GM19328 (cell line): ENCODE measurements at regions not wholly inside any gene's neighbourhood (a gene's known extent, or its start where the extent isn't known, plus 50 kb on each side); places are given as distances from the start of the nearest gene placed in this dataset.
"Not testable (repeated sequence)": the region's sequence is repeated elsewhere in the genome, so short reads cannot be mapped to it uniquely, and the experiment has no call there.

Experiments
- ATAC-seq: cut with Tn5 transposase; IDR thresholded peaks from one replicate; pipeline ENCODE4 v1.9.1; 2021; ENCODE audit warnings: mild to moderate bottlenecking, moderate library complexity; ENCODE audit not compliant: unreplicated experiment

- ATAC-seq = not testable (repeated sequence)
These were observed 139.8 kb upstream of the ERV3-1 start for GRCh38 chr7:65146118-65146914.

GRCh38 chr7:65145710-65146109 is 139.2 kb upstream of the ERV3-1 start:
- ATAC-seq = not testable (repeated sequence)

GRCh38 chr7:65145008-65145407 is 138.5 kb upstream of the ERV3-1 start:
- not testable (repeated sequence) for ATAC-seq

- not testable (repeated sequence) for ATAC-seq
These were observed 138.1 kb upstream of the ERV3-1 start for GRCh38 chr7:65144557-65144956.

- ATAC-seq = not testable (repeated sequence)
These were observed 137.6 kb upstream of the ERV3-1 start for GRCh38 chr7:65144119-65144518.

DNA sequence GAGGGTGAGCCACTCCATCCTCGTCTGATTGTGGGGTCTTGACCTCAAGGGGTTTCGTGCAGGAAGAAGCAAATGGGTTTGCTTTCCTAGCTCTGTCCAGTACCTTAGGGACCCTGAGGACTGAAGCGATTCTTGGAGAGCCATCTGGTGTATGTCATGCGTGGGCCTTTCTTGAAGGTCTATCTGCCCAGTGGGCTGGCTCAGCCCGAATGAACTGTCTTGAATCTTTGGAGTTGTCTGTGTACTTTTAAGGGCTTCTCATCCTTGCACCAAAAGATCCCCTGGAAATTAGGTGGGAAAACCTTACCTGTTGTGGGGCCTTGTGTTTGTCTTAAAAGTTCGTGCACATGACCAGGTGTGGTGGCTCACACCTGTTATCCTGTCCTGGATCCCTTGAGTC is 135.4 kb upstream of the ERV3-1 start:
- not testable (repeated sequence) for ATAC-seq

DNA sequence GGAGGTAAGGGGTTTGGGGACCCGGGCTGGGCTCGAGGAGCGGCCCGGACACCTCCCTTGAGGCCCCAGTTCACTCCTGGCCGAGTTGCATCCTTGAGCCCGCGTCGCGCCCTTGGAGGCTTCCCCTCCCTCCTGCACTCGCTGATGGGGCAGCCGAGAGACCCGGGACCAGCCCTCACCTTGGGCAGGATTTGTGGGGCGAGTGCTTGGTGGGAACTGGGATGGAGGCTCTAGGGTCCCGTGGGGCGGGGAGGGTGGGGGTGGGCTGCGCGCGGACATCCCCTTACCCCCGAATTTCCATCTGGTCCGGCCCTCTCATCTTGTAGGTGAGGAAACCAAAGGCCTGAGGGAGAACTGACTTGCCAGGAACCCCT is 134.9 kb upstream of the ERV3-1 start:
- not testable (repeated sequence) for ATAC-seq

- not testable (repeated sequence) for ATAC-seq
These were observed 134.3 kb upstream of the ERV3-1 start for GRCh38 chr7:65140543-65141404.

DNA sequence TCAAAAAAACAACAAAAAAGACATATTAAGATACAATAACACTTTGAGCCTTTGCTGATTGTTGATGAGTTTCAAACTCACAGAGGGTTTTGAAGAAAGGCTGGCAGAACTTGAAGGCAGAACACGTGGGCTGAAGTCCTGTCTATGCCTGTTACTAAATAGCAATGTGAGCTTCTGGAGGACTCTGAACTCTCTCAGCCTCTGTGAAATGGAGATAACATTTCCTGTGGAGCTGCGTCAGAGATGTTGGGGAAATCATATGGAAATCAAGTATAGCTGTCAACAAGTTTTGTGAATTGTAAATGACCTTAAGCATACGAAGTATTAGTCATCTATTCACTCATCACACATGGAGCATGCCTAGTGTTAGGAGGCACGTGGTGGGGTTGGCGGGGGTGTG is 130.4 kb upstream of the ERV3-1 start:
- ATAC-seq = not testable (repeated sequence)

DNA sequence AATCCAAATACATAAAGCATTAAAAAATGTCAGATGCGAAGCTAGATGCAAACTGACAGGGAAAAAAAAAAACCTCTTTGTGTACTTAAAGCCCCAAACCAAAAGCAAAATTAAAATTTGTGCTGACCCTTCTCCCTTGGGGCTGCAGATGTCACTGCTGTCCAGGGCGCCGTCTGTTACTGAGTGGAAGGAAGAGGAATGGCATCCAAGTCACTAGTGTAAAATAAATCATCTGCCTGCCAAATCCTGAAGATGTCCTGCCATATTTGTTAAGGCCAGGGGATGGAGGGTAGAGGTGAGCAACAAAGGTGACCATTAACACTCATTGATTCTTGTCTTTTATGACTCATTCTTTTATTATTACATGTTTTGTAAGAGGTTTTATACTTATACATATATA is 126.6 kb upstream of the ERV3-1 start:
- not testable (repeated sequence) for ATAC-seq

DNA sequence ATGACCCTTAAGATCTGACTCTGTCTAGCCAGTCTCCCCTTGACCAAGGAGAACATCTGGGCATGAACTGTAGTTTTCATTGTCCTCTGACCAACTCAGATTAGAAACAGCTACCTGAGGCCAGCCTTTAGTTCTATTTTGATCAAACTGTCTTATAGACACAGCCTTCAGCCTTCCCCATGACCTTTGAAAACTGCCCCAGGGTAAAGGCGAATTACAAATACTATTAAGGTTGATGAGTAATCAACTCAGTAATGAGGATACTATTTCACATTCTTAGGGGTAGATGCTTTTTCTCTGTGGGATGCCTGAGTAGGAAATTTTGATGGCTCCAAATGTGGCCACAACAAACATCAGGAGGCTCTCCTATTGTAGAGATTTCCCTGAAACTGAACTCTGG is 125.8 kb upstream of the ERV3-1 start:
- not testable (repeated sequence) for ATAC-seq

DNA sequence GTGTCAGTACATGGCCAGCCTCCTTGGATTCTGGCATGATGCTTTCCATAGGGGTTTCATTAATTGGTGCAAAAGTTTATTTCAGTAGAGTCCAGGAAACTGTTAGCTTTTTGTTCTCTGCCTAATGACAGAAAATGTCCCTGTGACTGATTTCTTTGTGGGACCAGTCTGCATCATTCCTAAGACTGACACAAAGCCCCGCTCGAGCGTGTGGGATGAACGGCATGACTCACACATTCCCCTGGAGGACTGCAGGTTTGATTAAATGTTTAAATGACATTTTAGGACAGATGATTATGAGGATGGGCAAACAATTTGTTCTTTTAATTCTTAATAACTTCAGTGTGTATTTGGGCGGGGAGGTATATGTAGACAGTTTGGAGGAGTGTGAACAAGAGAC is 120.9 kb upstream of the ERV3-1 start:
- not testable (repeated sequence) for ATAC-seq

GRCh38 chr7:65124600-65124999 is 118.1 kb upstream of the ERV3-1 start:
- not testable (repeated sequence) for ATAC-seq

DNA sequence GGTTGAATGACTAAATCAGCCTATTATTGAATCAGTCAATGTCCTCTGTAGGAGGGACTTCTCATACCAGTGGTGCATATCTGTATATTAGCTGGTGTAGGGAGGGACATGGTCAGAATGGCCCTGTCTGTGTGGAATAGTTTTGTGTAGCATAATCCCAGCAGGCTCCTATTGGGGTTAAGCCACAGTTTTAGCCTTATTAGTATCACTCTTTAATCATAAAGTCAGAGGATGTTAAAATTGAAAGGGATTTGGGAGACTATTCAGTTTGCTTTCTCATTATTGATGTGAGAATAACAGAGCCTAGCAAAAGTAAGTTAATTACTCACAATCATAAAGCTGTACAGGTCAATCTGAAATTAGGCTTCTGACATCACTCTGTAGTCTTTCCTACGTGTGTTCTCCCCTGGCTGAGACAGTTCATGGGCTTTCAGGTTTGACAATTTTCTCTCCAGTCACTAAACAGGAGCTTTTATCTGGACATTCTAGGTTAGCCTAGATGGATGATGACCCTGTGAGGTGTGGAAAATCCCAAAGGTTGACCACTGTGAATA is 99.2 kb upstream of the ERV3-1 start:
- not testable (repeated sequence) for ATAC-seq

- not testable (repeated sequence) for ATAC-seq
These were observed 94.0 kb upstream of the ERV3-1 start for GRCh38 chr7:65100499-65100898.

GRCh38 chr7:65081669-65082055 is 75.2 kb upstream of the ERV3-1 start:
- not testable (repeated sequence) for ATAC-seq

GRCh38 chr7:65080799-65081668 is 74.5 kb upstream of the ERV3-1 start:
- peak; percentile 100 for ATAC-seq

- ATAC-seq = not testable (repeated sequence)
These were observed 68.5 kb upstream of the ERV3-1 start for GRCh38 chr7:65074959-65075358.

DNA sequence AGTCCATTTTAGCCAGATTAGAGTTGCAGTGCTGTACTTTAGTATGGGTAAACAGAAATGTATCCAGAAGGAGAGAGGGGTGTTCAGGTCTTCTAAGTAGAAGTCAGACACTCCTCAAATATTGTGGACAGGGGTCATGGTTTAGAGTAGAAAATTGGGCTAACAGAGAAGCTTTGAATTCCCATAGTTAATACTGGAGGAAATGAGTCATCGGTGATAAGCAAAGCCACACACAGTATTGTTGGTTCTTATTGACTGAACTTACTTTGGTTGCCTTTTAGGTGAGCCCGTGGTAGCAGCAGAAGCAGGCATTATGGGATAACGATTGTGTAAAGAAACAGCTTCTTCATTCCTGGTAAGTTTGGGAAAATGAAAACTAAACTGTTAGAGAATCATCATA is 66.7 kb upstream of the ERV3-1 start:
- ATAC-seq = not testable (repeated sequence)

- not testable (repeated sequence) for ATAC-seq
These were observed 65.5 kb upstream of the ERV3-1 start for GRCh38 chr7:65071854-65072431.
